ENCODE measurements at regions not wholly inside any gene's neighbourhood (a gene's known extent, or its start where the extent isn't known, plus 50 kb on each side); places are given as distances from the start of the nearest gene placed in this dataset.

- TF ChIP-seq, protein P1, sequence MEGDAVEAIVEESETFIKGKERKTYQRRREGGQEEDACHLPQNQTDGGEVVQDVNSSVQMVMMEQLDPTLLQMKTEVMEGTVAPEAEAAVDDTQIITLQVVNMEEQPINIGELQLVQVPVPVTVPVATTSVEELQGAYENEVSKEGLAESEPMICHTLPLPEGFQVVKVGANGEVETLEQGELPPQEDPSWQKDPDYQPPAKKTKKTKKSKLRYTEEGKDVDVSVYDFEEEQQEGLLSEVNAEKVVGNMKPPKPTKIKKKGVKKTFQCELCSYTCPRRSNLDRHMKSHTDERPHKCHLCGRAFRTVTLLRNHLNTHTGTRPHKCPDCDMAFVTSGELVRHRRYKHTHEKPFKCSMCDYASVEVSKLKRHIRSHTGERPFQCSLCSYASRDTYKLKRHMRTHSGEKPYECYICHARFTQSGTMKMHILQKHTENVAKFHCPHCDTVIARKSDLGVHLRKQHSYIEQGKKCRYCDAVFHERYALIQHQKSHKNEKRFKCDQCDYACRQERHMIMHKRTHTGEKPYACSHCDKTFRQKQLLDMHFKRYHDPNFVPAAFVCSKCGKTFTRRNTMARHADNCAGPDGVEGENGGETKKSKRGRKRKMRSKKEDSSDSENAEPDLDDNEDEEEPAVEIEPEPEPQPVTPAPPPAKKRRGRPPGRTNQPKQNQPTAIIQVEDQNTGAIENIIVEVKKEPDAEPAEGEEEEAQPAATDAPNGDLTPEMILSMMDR (conservative IDR thresholded peaks at IDR 0.05; ENCODE audit: low read depth, low read length), result no peak
- TF ChIP-seq EZH2 (IDR thresholded peaks at IDR 0.05; ENCODE audit: borderline replicate concordance, low read depth, low read length, poor library complexity, severe bottlenecking), result no peak
Observed at GRCh38 chr15:38921471-38921870, 356.9 kb upstream of the RASGRP1 start.
